Upper lobe of left lung (tissue), 4 donors: ENCODE measurements at regions not wholly inside any gene's neighbourhood (a gene's known extent, or its start where the extent isn't known, plus 50 kb on each side); places are given as distances from the start of the nearest gene placed in this dataset.

Source experiments
- POLR2A ChIP-seq, 4 donors: fragments of 450-650 bp; IDR thresholded peaks; one replicate each; pipeline ENCODE4 v1.5.1; 2016 to 2017; ENCODE audit warnings: antibody characterized with exemption in 4 of 4, mild to moderate bottlenecking in 2 of 4
- TF ChIP-seq, protein P1 (sequence below), 6 experiments: fragments of 450-650 bp in 4 of 6; fragments of 200-600 bp in 2 of 6; sonication (generic) in 2 of 6; IDR thresholded peaks; one replicate each; pipeline ENCODE4 v1.5.1; 2016 to 2019; ENCODE audit warnings: antibody characterized with exemption in 6 of 6

DNA sequence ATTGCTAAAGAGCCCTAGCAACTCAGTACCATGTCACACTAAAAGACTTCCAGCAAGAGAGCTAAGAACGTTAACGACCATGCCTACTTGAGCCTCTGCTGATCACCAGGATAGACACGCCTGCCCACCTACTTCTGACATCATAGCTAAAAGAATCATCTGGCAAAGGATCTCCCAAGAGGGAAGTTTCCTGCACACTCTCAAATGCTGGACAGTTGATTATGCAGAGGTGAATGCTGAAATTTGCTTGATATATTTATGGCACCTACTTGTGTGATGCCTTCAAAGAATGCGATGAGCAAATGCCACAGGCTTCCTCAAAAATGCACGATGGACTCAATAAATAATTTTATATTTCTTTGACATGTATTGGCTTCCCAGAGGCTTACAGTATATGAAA lies 113.6 kb downstream of the GALC start:
- TF ChIP-seq, protein P1, sequence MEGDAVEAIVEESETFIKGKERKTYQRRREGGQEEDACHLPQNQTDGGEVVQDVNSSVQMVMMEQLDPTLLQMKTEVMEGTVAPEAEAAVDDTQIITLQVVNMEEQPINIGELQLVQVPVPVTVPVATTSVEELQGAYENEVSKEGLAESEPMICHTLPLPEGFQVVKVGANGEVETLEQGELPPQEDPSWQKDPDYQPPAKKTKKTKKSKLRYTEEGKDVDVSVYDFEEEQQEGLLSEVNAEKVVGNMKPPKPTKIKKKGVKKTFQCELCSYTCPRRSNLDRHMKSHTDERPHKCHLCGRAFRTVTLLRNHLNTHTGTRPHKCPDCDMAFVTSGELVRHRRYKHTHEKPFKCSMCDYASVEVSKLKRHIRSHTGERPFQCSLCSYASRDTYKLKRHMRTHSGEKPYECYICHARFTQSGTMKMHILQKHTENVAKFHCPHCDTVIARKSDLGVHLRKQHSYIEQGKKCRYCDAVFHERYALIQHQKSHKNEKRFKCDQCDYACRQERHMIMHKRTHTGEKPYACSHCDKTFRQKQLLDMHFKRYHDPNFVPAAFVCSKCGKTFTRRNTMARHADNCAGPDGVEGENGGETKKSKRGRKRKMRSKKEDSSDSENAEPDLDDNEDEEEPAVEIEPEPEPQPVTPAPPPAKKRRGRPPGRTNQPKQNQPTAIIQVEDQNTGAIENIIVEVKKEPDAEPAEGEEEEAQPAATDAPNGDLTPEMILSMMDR (IDR thresholded peaks at IDR 0.05) = no peak
- TF ChIP-seq POLR2A (IDR thresholded peaks at IDR 0.05) = no peak
